ENCODE measurements at regions not wholly inside any gene's neighbourhood (a gene's known extent, or its start where the extent isn't known, plus 50 kb on each side); places are given as distances from the start of the nearest gene placed in this dataset.

GRCh38 chr7:136523571-136523970 is 344.9 kb upstream of the CHRM2 start:
- TF ChIP-seq CTCF (IDR thresholded peaks at IDR 0.05), result no peak
- DNase-seq (ENCODE audit: low spot score), result no peak

GRCh38 chr7:136517971-136518370 is 350.5 kb upstream of the CHRM2 start:
- no peak overlapping the region for H3K27ac ChIP-seq

More at GRCh38 chr7:136523571-136523970, 344.9 kb upstream of the CHRM2 start:
- H3K4me3 ChIP-seq, result no peak overlapping the region
- no peak overlapping the region for H3K27ac ChIP-seq

GRCh38 chr7:136514776-136515175 is 353.7 kb upstream of the CHRM2 start:
- TF ChIP-seq CTCF (IDR thresholded peaks at IDR 0.05), result no peak
- Histone ChIP-seq H3K4me3 (no peak overlapping the region), H3K27ac (no peak overlapping the region)
- DNase-seq (ENCODE audit: low spot score), result no peak

More at GRCh38 chr7:136517971-136518370, 350.5 kb upstream of the CHRM2 start:
- no peak for DNase-seq (ENCODE audit: low spot score)
- TF ChIP-seq CTCF (IDR thresholded peaks at IDR 0.05), result no peak
- no peak overlapping the region for H3K4me3 ChIP-seq

GRCh38 chr7:136513744-136514143 is 354.7 kb upstream of the CHRM2 start:
- Histone ChIP-seq H3K27ac (no peak overlapping the region), H3K4me3 (no peak overlapping the region)
- no peak for TF ChIP-seq CTCF (IDR thresholded peaks at IDR 0.05)
- no peak for DNase-seq (ENCODE audit: low spot score)

- DNase-seq (ENCODE audit: low spot score), result no peak
- no peak for TF ChIP-seq CTCF (IDR thresholded peaks at IDR 0.05)
- Histone ChIP-seq H3K4me3 (no peak overlapping the region), H3K27ac (no peak overlapping the region)
Measured at GRCh38 chr7:136509466-136509865, 359.0 kb upstream of the CHRM2 start.

- no peak for TF ChIP-seq CTCF (IDR thresholded peaks at IDR 0.05)
- DNase-seq (ENCODE audit: low spot score), result no peak
- no peak overlapping the region for H3K4me3 ChIP-seq
- H3K27ac ChIP-seq, result no peak overlapping the region
Measured at GRCh38 chr7:136502162-136502561, 366.3 kb upstream of the CHRM2 start.

GRCh38 chr7:136501151-136501550 is 367.3 kb upstream of the CHRM2 start:
- no peak for TF ChIP-seq CTCF (IDR thresholded peaks at IDR 0.05)
- Histone ChIP-seq H3K4me3 (no peak overlapping the region), H3K27ac (no peak overlapping the region)
- DNase-seq (ENCODE audit: low spot score), result no peak
